GM21619 (cell line): ENCODE measurements at regions not wholly inside any gene's neighbourhood (a gene's known extent, or its start where the extent isn't known, plus 50 kb on each side); places are given as distances from the start of the nearest gene placed in this dataset.

Experiments
- ATAC-seq: cut with Tn5 transposase; IDR thresholded peaks from one replicate; pipeline ENCODE4 v1.9.1; 2021; ENCODE audit not compliant: unreplicated experiment

DNA sequence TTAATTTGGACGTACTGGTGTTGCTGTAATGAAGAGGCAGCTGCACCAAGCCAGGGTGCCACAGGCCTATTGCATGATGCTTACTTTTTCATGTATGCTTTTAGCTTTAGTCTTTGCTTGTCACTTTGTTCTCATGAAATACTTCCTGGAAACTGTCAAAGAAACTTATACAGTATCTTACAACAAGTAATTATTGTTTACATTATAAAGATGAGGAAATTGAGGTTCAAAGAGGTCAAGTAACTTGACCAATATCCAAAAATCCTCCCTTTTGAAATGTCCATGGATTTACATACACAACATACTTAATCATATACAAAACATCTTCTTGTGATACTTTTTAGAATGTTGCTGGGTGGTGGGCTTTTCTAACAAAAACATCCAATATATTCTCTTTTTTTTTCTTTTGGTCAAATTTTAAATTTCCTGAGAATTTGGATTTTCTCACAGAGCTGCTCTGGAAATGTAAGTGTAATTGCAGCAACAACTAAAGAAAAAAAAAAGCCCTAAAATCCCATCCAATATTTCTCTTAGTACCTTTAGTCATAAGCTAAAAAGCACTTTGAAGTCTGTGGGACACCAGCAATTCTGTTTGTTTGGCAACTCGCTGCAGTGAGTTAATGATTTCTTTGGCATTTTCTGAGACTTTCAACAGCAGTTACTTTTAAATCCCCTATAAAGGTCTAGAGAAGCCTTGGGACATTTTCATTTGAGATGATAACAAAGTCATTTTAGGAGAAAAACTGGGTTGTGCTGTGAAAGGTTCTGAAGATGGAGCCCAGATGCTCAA is 500.6 kb upstream of the IGFBP3 start:
- no peak for ATAC-seq

DNA sequence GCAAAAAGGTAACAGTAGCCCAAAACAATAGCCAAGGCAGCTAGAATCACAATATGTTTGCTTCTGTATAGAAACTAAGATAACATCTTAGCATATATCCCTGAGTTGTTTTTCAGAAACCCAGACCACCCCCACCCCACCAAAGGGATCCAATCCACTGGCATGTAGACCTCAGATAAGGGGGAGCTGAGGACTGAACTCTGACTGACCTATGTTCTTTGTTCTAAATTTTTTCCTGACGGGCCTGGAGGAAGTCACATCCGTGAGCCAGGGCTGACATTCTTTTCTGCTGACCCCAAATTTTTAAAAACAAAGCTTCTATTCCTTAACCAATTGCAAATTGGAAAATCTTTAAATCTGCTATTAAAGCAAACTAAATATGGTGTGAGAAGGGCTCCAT is 493.9 kb upstream of the IGFBP3 start:
- ATAC-seq, result no peak

DNA sequence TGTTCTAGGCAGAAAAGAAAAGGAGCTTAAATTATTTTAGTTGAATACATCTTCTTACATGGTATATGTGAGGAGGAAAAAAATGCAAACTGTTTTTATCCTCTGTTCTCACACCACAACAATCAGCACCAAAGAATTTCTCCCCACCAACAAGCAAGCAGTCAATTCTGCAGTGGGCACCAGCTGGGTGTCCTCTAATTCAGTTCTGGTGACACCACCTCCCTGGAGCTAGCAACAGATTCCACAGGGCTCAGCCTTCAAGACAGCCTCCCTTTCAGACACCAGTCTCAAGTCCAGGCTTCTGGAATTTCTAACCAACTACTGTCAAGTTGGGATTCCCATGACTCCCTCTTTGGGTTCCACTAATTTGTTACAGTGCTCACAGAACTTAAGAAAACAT is 490.2 kb upstream of the IGFBP3 start:
- ATAC-seq, result no peak

DNA sequence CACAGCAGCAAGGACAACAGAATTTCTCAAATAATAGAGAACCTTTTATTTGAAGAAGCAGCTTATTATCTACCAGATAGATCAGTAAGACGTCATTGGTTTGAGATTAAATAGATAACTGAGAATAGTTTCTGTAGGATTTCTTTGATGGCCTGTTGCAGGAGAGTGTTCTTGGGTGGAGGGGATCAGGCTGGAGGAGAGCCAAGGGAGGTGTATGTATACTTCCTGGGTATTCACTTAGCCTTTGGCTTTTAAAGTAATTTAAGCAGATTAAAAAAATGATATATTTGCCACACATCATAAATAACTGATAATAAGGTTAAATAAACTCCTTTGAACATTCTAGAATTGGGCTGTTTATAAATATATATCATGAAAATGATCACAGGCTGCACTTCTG is 486.1 kb upstream of the IGFBP3 start:
- no peak for ATAC-seq

DNA sequence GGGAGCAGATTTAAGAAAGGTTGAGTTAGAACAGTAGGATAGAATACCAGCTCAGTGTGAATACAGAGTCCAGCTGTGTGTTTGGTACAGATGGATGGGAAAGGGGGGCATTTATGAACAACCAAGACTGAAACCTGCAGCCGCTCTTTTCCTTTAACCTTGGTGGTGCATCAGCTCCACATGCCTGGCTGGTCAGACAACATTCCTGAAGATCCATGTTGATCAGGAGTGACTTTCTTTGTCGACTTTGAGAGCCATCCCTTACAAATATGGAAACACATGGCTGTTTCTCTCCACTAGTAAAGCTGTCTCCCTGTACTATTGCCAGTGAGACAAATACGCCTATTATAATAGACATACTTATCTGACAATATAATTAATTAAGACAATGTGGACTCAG is 476.5 kb upstream of the IGFBP3 start:
- ATAC-seq, result no peak

DNA sequence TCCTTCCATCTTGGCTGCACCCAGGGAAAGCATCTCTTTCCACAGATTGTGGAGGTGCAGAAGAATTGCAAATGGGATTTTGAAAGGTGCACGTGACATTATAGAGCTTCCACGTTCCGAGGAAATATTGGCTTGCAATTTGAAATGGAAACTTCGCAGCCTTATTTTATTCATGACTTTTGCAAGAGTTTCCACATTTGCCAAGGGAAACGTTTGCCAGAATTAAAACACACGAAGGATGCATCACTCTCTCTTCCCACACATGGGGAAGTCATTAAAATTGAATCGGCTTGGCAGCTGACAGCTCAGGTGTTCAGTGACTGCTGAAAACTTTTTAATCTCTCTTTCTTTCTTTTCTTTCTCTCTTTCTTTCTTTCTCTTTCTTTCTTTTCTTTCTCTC is 475.4 kb upstream of the IGFBP3 start:
- ATAC-seq, result no peak

DNA sequence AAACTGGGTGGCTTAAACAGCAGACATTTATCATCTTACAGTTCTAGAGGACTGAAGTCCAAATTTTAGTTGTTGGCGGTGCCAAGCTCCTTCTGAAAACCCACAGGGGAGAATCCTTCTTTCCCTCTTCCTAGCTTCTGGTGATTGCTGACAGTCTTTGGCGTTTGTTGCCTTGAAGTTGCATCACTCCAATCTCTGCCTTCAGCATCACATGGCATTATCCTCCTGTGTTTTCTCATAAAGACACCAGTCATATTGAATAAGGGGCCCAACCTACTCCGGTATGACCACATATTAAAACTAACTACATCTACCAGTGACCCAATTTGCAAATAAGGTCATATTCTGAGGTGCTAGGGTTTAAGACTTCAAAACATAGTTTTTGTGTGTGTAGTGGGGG is 472.1 kb upstream of the IGFBP3 start:
- no peak for ATAC-seq

DNA sequence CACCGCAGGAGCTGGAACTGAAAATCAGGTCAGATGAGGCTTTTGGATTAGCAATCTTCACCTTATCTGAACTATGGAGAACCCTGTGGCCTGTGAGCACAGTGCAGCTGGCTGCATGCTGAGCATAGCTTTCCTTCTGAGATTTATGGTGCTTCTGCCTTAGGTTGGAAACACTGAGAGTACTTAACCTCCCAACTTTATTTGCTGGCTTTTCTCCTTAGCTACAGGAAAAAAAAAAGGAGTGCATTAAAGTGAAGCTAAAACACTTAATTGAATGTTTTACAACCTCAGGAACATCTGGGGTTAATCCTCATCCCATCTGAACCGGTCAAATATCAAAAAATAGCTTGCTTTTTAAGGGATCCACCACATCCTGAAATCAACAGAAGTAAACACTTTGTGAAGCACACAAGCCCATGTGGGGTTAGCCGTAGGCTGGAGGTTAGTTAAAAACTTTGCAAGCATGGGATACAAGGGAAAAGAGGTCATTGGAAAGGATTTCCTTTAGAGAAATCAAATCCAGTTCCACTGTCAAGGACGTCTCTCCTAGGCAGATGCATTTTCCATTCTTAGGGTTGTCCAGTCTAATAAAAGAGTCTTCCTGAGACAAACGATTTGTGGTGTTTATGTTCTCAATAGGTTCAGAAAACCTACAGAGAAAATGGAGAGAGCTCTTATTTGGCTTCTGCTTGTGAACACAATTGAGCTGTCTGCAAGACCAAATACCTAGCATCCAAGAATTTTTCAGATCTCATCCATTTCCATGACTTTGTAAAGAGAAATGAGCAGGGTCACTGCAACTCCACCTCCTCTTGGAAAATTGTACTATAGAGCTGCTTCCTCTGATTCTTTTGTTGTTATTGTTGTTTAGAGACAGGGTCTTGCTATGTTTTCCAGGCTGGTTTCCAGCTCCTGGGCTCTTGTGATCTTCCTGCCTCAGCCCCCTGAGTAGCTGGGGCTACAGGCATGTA is 470.4 kb upstream of the IGFBP3 start:
- no peak for ATAC-seq

DNA sequence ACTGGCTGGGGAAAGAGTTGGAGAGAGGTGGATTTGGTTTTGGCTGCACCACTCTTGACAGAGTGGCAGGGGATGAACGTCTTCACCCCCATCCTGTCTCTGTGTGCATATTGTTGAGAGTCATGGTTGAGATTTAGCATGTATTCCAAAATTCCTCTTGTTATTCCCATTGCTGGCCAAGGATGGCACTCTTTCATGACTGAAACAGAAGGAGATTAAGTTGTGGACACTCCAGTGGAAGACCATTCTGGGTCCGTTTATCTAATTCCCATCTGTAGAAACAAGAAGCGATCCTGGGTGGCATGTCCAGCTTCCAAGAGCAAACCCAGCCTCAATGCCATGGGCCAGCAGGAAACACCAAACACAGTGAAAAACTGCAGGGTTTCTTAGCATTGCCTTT is 469.0 kb upstream of the IGFBP3 start:
- no peak for ATAC-seq

DNA sequence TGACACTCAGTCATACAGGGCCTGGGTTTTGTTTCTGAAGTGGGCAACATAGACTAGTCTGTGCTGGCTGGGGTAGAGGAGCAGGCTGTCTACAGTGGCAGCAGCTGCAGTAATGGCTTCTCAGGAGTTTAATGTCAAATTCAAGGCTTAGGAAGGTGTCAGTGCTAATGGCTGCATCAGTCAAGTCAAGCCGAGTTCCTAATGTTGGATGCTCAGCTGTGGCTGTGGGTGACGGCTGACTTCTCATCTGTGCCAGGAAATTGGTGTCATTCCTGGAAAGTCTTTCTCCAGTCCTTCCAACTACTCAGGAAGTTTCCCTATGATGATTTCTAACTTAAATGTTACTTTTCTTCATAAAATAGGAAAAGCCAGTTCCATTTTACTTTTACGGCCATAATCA is 468.1 kb upstream of the IGFBP3 start:
- no peak for ATAC-seq

DNA sequence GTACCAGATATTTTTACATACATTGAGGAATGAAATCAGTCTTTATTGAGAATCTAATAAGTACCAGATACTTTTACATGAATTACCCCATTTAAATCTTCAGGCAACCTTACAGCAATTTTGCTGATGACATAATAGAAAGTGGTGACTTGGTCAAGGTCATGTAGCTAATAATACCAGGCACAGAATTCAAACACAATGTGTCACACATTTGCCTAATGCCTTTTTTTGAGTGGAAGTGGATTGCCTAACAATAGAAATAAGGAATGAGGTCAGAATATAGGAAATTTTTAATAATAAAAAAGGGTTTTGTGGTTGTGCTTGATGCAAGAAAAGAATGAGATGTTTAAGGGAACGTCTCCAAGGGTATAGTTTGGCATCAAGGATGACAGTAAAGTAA is 466.6 kb upstream of the IGFBP3 start:
- no peak for ATAC-seq

DNA sequence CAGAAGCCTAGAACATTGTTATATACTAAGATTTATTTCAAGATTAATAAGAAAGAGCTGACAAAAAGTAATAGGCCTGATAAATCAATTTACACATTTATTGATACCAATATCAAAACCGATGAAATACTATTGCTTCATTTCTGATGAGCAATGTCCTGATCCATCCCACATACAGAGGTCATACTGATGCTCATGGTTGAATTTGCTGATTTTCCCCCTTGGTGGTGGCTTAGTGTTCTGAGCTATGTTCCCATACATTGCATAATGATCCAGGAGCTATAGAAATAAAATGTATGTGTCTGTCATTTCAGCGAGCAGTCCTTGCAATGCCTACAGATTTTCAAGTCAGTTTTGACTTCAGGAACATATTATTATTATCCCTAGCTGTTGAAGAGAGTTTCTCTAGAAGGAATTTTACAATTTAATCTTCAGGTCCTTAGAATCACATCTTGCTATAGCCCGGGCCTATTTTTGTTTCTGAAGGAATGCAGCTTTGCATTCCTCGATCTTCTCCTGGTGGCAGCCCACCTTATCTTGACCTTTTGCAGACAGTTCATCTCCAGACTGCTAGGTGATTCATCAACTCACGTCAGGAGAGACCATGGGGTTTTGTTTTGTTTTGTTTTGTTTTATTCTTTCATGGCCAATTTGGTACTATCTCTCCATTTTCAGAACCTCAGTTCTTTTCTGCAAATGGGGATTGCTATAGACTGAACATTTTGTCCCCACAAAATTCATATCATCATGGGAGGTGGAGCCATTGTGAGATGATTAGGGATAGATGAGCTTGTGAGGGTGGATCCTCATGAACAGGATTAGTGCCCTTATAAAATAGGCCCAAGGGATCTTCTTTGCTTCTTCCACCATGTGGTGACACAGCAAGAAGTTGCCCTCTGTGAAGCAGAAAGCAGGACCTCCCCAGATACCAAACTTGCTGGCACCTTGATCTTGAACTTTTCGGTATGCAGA is 465.6 kb upstream of the IGFBP3 start:
- ATAC-seq, result no peak

DNA sequence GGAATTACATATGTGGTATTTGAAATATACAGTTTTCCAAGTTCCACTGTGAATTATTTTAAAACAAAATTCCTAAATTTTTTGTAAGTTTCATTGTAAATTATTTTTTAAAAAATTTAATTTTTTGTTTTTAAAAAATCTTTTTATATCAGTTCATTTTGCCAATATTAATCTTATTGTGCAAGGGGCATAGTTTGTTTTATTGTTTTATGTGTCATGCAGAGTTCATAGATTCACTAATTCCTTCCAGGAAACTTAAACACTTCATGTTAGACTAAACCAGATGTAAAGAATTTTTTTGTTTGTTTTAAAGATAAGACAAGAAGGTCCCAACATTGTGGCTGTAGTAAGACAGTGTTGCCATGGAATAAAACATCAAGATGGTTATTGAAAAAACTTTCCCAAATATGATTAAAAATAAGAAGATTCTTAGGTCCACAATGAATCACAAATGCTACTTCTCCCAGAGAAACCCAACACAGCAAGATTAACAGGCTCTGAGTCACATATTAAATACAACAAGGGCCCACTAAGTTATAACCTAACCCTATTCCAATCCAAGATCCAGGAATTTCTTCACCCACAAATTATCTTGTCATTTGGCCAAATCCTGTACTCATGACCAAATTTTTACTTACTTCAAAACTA is 464.7 kb upstream of the IGFBP3 start:
- no peak for ATAC-seq

DNA sequence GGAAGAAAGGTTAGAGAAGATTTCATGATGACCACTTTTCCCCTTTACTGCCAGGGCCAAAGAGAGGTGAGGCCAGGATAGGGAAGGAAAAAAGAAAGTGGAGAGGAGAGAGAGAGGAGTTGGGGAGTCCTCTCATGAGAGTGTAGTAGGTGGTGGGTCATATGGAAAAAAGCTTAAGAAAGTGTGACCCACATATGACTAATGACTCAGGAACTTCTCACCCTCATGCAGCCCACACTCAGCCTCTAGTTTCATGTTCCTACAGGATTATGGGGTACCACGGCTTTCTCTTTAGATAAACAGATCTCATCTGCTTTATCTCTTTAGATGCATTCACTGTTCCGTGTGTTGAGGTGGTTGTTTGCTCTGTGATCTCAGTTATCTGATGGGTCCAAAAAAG is 462.5 kb upstream of the IGFBP3 start:
- no peak for ATAC-seq

DNA sequence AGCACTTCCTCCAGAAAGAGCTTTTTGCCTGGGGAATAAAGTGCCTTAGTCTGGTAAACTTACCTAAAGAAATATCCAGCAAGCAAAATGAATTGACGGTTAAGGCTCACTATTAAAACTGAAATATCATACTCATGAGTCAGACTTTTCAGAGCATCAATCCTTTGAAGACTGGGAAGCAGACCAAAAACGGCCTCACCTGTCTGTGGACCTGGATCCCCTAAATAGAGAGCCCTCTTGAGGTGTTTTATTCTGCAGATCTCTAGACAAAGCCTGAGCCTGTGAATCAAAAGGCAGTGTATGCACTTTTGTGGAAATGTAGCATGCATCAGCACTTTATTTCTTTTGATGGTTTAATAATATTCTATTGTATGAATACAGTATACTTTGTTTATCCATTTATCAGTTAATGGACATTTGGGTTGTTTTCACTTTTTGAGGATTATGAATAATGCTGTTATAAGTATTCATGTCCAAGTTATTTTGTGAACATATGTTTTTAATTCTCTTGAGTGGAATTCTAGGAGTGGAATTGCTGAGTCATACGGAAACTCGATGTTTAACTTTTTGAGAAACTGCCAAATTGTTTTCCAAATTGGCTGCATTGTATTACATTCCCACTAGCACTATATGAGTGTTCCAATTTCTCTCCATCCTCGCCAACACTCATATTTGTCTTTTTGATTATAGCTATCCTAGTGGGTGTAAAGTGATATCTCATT is 449.0 kb upstream of the IGFBP3 start:
- no peak for ATAC-seq

DNA sequence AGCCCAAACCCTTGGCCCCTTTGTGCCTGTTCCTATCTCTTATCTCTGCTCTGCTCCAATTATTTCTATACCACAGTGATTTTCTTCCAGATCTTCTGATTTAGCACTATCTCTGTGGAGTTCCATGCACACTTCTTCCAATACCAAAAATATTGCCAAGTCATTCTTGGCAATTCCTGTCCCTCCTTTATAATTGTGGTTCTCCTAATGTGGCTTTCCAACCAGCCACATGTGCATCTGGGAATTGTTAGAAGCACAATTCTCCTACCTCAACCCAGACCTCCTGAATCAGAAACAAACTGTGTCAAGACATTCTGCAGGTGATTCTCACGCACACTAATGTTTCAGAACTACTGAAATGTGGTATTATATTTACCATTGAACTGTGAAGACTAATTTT is 447.8 kb upstream of the IGFBP3 start:
- no peak for ATAC-seq

DNA sequence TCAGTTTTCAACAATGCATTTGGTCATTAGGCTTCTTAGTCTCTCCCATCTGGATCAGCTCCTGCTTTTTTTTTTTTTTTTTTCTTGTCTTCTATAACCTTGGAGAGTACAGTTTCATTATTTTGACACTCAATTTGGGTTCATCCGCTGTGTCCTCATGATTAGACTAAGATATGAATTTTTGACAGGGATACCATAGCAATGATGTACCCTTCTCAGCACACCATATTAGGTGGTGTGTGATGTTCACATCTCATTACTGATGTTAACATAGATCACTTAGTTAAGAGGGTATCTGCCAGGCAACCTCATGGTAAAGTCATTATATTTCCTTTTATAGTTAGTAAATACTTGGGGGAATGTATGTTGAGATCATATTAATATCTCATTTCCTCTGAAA is 445.5 kb upstream of the IGFBP3 start:
- ATAC-seq, result no peak

DNA sequence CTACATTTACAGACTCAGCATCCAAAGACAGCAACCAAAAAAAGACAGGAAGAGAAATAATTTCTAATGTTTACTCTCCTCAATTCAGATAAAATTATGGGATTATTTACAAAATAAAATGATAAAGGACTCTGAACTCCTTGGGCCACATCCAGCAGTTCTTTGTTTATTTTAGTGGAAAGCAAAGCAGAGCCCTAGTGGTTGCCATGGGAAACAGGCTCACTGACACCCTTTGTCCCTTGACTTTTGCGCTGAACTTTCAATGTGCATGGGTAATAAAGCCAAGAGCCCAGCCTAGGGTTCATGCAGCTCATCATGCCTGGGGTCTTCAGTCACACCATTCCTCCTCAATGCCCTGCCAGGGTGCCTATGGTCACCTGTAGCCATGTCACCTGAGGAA is 442.6 kb upstream of the IGFBP3 start:
- no peak for ATAC-seq

DNA sequence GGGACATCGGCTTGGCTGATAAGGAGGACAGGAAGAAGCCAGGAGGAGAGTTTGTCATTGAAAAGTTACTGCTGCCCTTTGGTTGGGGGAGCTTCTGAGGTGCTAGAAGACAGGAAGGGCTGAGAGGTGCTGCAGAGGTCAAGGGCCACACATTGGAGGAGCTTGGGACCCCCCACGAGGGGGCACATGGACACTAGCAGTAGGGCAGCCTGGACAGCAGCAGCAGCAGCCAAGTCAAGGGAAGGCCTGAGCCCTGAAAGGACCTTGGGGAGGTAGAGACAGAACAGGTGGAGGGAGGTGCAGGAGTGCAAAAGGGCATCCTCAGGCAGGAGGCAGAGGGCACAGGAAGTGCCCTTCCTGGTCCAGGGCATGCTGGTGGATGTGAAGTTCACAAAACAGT is 439.7 kb upstream of the IGFBP3 start:
- ATAC-seq, result no peak

DNA sequence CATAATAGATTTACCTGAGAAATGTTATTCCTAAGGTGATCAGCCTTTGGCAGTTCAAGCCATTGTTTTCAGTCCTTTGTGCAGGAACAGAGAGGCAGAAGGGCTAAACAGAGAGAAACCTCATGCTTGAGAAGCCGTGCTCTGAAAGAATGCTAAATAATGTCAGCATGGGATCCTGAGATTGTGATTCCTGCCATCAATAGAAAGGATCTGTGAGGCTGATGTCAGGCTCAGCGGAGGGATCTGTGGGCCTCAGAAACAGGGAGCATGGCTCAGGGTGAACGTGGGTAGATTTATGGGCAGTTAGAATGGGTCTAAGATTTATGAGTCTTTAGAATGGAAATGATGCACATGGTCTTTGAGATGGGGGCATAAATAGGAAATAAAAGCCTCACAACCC is 439.2 kb upstream of the IGFBP3 start:
- no peak for ATAC-seq
